AML-193 (cell line): ENCODE measurements at regions not wholly inside any gene's neighbourhood (a gene's known extent, or its start where the extent isn't known, plus 50 kb on each side); places are given as distances from the start of the nearest gene placed in this dataset.

ENCODE experiments used
- DNase-seq, 2 experiments: peaks; one replicate each; lab custom pipeline; 2025; lab: John Stamatoyannopoulos, UW

GRCh38 chr6:80404889-80405288 is 298.4 kb downstream of the BCKDHB start:
- DNase-seq, result no peak

GRCh38 chr6:80403365-80403764 is 296.9 kb downstream of the BCKDHB start:
- no peak for DNase-seq

- DNase-seq, result no peak
Measured at GRCh38 chr6:80402266-80402665, 295.8 kb downstream of the BCKDHB start.
